ENCODE measurements at regions not wholly inside any gene's neighbourhood (a gene's known extent, or its start where the extent isn't known, plus 50 kb on each side); places are given as distances from the start of the nearest gene placed in this dataset.

GRCh38 chr4:126414741-126415140, 1100.0 kb downstream of the FAT4 start:
- in situ Hi-C loops (cut with HindIII; ENCODE audit: low pct_unique_long_range_greater_than_20kb, low sequenced_read_pairs), result no loop called here
- no peak for DNase-seq (ENCODE audit: low read depth)

- no peak for DNase-seq (ENCODE audit: low read depth)
- in situ Hi-C loops (cut with HindIII; ENCODE audit: low pct_unique_long_range_greater_than_20kb, low sequenced_read_pairs), result no loop called here
These were observed 1104.5 kb downstream of the FAT4 start for GRCh38 chr4:126419266-126419665.

DNA sequence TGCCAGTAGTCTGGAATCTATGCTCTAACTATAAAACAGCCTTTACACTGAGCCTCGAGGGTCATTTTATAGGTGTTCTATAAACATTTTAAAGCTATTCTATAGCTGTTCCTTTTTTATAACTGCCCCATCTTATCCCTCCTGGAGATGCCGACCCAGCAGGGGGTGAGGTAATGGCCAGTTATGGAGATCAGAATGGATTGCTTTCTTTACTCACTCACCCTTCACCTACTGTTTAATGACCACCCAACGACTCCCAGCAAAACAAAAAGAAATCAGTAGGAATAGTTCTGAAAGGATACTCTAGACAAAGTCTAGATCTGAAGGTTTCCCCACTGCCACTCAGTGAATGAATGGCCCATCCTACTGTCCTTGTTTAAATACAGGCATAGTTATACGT, 1113.1 kb downstream of the FAT4 start:
- in situ Hi-C loops (cut with HindIII; ENCODE audit: low pct_unique_long_range_greater_than_20kb, low sequenced_read_pairs), result no loop called here

DNA sequence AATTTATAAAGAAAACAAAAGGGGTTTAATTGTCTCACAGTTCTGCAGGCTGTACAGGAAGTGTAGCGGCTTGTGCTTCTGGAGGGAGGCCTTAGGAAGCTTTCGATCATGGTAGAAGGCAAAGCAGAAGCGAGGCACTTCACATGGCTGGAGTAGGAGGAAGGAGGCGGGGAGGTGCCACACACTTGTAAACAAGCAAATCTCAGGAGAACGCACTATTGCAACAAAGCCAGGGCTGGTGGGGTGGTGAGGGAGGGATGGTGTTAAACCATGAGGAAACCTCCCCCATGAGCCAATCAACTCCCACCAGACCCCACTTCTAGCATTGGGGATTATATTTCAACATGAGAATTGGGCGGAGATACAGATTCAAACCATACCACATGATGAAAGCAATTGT, 1116.3 kb downstream of the FAT4 start:
- in situ Hi-C loops (cut with HindIII; ENCODE audit: low pct_unique_long_range_greater_than_20kb, low sequenced_read_pairs), result no loop called here

More for the DNA sequence above, 1113.1 kb downstream of the FAT4 start:
- DNase-seq (ENCODE audit: low read depth), result no peak

DNA sequence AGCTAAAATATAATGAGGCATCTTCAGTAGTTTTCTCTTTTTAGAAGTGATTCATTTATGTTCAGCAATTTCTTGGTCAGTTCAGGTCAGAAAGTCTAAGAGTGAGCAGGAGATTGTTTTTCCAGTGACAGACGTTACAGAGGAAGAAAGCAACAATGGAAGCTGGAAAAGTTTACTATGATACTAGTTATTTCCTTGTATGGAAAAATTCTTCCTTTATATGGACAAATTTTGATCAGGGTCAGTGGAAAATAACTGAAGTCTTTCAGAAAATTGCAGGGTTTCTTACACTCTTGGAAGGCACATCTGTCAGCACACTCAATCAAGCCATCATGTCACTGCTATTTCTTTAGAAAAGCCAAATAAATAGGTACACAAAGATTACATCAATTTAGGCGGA, 1120.7 kb downstream of the FAT4 start:
- no peak for DNase-seq (ENCODE audit: low read depth)
- in situ Hi-C loops (cut with HindIII; ENCODE audit: low pct_unique_long_range_greater_than_20kb, low sequenced_read_pairs), result no loop called here

More for the DNA sequence above, 1116.3 kb downstream of the FAT4 start:
- no peak for DNase-seq (ENCODE audit: low read depth)

- in situ Hi-C loops (cut with HindIII; ENCODE audit: low pct_unique_long_range_greater_than_20kb, low sequenced_read_pairs), result no loop called here
- no peak for DNase-seq (ENCODE audit: low read depth)
These were observed 1125.5 kb downstream of the FAT4 start for GRCh38 chr4:126440297-126440696.

DNA sequence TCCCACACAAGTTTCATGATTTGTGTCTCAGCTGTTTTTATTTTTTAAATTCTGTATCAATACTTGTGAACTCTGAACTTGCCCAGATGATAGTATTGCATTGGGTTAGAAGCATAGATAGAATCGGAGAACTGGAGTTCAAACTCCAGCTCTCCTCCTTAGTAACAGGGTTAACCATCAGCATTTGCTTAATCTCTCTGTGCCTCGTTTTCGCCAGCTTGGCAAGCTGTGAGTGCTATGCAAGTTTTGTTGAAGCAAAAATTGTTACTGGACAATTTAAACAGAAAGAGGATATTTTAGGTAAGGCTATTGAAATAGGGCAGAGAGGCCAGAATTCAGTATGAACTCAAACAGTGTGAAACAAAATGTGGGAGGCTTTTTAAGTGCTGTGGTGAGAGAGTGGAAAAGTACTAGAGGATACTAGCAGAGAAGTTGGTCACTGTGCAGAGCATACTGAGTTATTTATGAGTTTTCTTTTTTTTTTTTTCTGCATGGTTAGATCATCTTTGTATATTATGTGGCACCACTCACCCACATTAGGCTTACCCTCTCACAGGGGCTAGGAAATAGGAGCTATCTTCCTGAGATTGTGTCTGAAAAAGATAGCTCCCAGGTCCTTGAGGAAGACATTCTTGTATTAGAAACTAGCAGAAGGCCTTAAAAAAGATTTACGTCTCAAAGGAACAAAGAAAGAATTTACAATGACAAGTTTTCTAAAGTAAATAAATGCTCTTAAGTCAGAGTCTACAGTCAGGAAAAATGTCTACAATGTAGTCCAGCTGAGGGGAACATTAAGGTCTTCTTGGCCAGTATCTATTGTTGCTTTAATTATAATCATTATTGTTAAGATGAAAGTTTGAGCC, 1126.6 kb downstream of the FAT4 start:
- no peak for DNase-seq (ENCODE audit: low read depth)
- in situ Hi-C loops (cut with HindIII; ENCODE audit: low pct_unique_long_range_greater_than_20kb, low sequenced_read_pairs), result no loop called here

DNA sequence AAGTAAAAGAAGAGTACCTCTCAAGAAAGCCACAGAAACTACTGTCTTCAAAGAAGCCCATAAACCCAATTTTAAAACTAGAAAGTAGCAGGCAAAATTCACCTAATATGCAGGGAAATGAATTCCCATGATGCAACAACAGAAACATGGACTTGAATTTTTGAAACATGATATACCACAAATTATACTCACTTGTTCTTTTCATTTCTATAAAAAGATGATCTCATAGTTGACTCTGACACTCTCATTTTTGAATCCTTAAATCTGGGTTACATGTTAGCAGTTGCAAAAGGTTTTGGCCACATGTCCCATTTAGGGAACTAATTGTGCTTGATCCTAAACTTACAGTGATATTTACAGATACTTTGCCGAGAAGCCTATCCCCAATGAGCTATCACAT, 1130.8 kb downstream of the FAT4 start:
- in situ Hi-C loops (cut with HindIII; ENCODE audit: low pct_unique_long_range_greater_than_20kb, low sequenced_read_pairs), result no loop called here

GRCh38 chr4:126446917-126447316, 1132.2 kb downstream of the FAT4 start:
- DNase-seq (ENCODE audit: low read depth), result no peak
- in situ Hi-C loops (cut with HindIII; ENCODE audit: low pct_unique_long_range_greater_than_20kb, low sequenced_read_pairs), result no loop called here

More for the DNA sequence above, 1130.8 kb downstream of the FAT4 start:
- DNase-seq (ENCODE audit: low read depth), result no peak

DNA sequence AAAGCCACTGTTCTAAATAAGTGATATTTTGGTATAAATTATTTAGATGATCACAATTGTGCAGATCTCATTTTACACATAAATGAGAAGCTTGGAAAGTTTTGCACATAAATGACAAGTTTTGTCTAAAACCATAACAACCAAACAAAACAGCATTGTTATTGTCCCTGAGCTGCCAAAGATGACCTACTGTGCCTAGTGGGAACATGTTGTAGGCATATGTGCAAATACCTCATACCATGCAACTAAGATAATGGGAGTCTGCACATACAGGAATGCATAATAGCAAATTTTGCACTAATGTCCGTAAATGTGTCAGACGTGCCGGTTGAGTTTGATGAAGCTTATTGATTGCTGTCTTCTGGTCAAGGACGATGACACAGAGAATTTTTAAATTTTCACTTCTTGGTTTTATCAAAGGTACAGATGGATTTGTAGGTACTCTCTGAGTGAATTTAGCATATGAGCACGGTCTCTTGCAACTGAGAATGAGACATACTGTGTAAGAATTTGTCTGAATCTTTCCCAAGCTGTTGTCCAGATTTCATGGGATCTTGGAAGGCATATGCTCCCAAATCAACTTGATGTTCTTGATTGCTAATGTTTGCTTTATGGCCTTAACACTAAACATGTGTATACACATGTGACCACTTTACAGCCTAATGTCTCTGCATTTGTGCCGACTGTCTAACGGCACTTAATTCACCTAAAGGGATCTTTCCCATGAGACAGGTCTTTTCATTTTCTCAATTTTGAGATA, 1133.5 kb downstream of the FAT4 start:
- no peak for DNase-seq (ENCODE audit: low read depth)
- in situ Hi-C loops (cut with HindIII; ENCODE audit: low pct_unique_long_range_greater_than_20kb, low sequenced_read_pairs), result no loop called here

DNA sequence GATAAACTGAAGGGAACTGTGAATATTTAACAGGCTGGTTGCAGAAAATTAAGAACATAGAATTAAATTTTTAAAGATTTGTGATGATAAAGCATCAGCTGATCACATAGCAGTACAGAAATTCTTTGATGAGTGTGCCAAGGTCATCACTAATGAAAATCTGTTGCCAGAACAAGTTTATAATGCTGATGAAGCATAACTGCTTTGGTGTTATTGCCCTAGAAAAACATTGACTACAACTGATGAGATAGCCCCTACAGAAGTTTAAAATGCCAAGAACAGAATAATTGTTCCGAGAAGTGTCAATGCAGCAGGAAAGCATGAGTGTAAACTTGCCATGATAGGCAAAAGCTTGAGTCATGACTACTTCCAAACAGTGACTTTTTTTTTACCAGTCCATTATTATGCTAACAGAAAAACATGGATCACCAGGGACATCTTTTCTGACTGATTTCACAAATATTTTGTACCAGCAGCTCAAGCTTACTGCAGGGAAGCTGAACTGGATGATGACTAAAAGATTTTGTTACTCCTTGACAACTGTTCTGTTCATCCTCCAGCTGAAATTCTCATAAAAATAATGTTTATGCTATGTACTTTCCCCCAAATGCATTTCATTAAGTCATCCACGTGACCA, 1136.6 kb downstream of the FAT4 start:
- DNase-seq (ENCODE audit: low read depth), result no peak

GRCh38 chr4:126455865-126456264, 1141.1 kb downstream of the FAT4 start:
- DNase-seq (ENCODE audit: low read depth), result no peak
- in situ Hi-C loops (cut with HindIII; ENCODE audit: low pct_unique_long_range_greater_than_20kb, low sequenced_read_pairs), result no loop called here

More for the DNA sequence above, 1136.6 kb downstream of the FAT4 start:
- in situ Hi-C loops (cut with HindIII; ENCODE audit: low pct_unique_long_range_greater_than_20kb, low sequenced_read_pairs), result no loop called here

DNA sequence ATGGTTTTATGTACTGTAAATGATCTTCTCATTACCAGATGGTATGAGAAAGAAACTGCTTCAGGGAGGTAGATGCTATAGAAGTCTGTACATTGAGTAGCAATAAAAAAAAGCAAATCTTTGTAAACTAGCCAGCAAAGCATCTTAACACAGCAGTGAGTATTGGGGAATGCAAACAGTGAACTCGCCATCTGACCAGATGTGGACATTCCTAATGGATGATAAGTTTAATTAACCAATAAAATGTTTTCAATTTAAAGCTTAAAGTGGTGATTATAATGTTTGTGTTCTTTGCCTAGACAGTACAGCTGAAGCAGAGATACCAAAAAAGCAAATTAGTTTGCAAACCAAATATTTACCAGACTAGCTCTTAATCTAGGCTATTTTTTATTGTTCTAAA, 1144.2 kb downstream of the FAT4 start:
- DNase-seq (ENCODE audit: low read depth), result no peak
- in situ Hi-C loops (cut with HindIII; ENCODE audit: low pct_unique_long_range_greater_than_20kb, low sequenced_read_pairs), result no loop called here

DNA sequence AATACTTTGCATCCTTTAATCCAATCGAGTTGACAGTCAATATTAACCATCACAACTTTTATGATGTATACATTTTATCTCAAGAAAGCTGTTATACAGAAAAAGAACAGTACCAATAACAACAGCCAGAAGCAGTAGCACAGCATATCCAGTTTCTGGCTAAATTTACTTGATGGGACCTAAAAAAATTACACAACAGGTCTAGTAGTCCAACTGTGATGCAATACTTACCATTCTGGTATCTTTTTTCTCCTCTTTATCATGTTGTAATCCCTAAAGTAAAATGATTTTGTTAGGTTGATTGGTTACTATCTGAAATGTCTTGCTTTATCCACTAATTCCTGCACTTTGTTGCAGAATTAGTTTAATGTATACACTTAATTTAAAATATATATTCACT, 1150.6 kb downstream of the FAT4 start:
- in situ Hi-C loops (cut with HindIII; ENCODE audit: low pct_unique_long_range_greater_than_20kb, low sequenced_read_pairs), result no loop called here

GRCh38 chr4:126466848-126467247, 1152.1 kb downstream of the FAT4 start:
- in situ Hi-C loops (cut with HindIII; ENCODE audit: low pct_unique_long_range_greater_than_20kb, low sequenced_read_pairs), result no loop called here
- DNase-seq (ENCODE audit: low read depth), result no peak

More for the DNA sequence above, 1150.6 kb downstream of the FAT4 start:
- DNase-seq (ENCODE audit: low read depth), result no peak

- no peak for DNase-seq (ENCODE audit: low read depth)
- in situ Hi-C loops (cut with HindIII; ENCODE audit: low pct_unique_long_range_greater_than_20kb, low sequenced_read_pairs), result no loop called here
These were observed 1153.4 kb downstream of the FAT4 start for GRCh38 chr4:126468144-126468543.

GRCh38 chr4:126470862-126471261, 1156.1 kb downstream of the FAT4 start:
- no peak for DNase-seq (ENCODE audit: low read depth)
- in situ Hi-C loops (cut with HindIII; ENCODE audit: low pct_unique_long_range_greater_than_20kb, low sequenced_read_pairs), result no loop called here

- in situ Hi-C loops (cut with HindIII; ENCODE audit: low pct_unique_long_range_greater_than_20kb, low sequenced_read_pairs), result no loop called here
These were observed 1157.0 kb upstream of the INTU start for GRCh38 chr4:126475730-126476129.

DNA sequence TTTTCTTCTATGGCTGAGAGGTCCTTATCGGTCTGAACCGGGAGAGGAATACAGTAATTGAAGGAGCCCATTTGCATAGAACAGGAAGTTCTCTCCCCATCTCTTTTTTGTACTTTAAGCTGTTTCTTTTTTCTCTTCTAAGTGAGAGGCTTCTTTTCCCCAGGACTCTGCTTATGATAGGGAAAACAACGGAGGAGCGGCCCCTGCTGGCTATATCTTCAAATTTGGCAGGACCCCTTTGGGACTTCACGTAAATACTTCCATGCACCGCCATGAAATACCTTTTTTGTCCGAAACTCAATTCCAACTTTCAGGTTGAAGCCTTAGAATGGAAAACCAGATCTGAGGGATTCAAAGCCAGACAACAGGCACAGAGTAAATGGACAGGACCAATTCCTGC, 1153.0 kb upstream of the INTU start:
- in situ Hi-C loops (cut with HindIII; ENCODE audit: low pct_unique_long_range_greater_than_20kb, low sequenced_read_pairs), result no loop called here
- no peak for DNase-seq (ENCODE audit: low read depth)

More at GRCh38 chr4:126475730-126476129, 1157.0 kb upstream of the INTU start:
- no peak for DNase-seq (ENCODE audit: low read depth)

All from Caki2 (cell line).